PFSK-1 (cell line): ENCODE measurements at regions not wholly inside any gene's neighbourhood (a gene's known extent, or its start where the extent isn't known, plus 50 kb on each side); places are given as distances from the start of the nearest gene placed in this dataset.

ENCODE experiments used
- FOXP2 ChIP-seq: optimal IDR thresholded peaks from 2 replicates; pipeline ENCODE3; 2011; ENCODE audit warnings: borderline replicate concordance, control low read depth, inconsistent platforms; ENCODE audit not compliant: insufficient read depth; ENCODE audit errors: extremely low read length, extremely low read depth
- POLR2AphosphoS5 ChIP-seq: IDR thresholded peaks from 2 replicates; pipeline ENCODE4 v1.6.1; 2012; ENCODE audit warnings: low read depth, mild to moderate bottlenecking, control low read depth, low read length, moderate library complexity
- SIN3A ChIP-seq: IDR thresholded peaks from 2 replicates; pipeline ENCODE4 v1.6.1; 2012; ENCODE audit warnings: mild to moderate bottlenecking, low read length, moderate library complexity, borderline replicate concordance; ENCODE audit not compliant: insufficient read depth
- TAF1 ChIP-seq: IDR thresholded peaks from 2 replicates; pipeline ENCODE4 v1.6.1; 2012; ENCODE audit warnings: low read length, control low read depth, borderline replicate concordance; ENCODE audit not compliant: insufficient read depth
- TF ChIP-seq, protein P1 (sequence below), 2 experiments: IDR thresholded peaks; 2 replicates each; pipeline versions ENCODE4 v1.6.1 to v1.8.0; 2011 to 2012; ENCODE audit warnings: low read depth in 2 of 2, low read length in 2 of 2, control low read depth in 1 of 2, inconsistent platforms in 1 of 2, mild to moderate bottlenecking in 1 of 2, moderate library complexity in 1 of 2; ENCODE audit not compliant: insufficient read depth in 1 of 2

GRCh38 chr13:64867856-64868255, 2362.3 kb downstream of the PCDH9 start:
- no peak for TF ChIP-seq TAF1
- no peak for TF ChIP-seq SIN3A
- TF ChIP-seq FOXP2, result no peak
- TF ChIP-seq, protein P1, sequence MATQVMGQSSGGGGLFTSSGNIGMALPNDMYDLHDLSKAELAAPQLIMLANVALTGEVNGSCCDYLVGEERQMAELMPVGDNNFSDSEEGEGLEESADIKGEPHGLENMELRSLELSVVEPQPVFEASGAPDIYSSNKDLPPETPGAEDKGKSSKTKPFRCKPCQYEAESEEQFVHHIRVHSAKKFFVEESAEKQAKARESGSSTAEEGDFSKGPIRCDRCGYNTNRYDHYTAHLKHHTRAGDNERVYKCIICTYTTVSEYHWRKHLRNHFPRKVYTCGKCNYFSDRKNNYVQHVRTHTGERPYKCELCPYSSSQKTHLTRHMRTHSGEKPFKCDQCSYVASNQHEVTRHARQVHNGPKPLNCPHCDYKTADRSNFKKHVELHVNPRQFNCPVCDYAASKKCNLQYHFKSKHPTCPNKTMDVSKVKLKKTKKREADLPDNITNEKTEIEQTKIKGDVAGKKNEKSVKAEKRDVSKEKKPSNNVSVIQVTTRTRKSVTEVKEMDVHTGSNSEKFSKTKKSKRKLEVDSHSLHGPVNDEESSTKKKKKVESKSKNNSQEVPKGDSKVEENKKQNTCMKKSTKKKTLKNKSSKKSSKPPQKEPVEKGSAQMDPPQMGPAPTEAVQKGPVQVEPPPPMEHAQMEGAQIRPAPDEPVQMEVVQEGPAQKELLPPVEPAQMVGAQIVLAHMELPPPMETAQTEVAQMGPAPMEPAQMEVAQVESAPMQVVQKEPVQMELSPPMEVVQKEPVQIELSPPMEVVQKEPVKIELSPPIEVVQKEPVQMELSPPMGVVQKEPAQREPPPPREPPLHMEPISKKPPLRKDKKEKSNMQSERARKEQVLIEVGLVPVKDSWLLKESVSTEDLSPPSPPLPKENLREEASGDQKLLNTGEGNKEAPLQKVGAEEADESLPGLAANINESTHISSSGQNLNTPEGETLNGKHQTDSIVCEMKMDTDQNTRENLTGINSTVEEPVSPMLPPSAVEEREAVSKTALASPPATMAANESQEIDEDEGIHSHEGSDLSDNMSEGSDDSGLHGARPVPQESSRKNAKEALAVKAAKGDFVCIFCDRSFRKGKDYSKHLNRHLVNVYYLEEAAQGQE (IDR thresholded peaks at IDR 0.05; ENCODE audit: insufficient read depth in 1 of 2, low read depth in 2 of 2, low read length in 2 of 2), result no peak
- TF ChIP-seq POLR2AphosphoS5, result no peak

DNA sequence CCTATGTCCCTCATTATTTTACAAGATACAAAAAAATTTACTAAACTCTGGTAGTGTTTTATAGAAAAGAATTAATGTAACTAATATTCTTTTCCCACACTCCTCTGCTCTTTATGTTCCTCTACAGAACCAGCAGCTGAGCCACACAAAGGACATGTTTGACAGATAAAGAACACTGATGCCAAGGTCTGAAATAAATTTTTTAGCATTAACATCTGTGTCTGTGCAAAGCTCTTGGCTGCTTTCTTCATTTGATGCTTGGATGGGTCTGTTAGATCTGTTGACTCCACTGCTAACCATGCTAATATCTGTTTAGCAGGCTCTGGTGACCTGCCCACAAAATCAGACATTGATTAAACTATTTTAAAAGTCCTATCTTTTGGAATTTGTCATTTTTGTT, 2363.8 kb downstream of the PCDH9 start:
- TF ChIP-seq, protein P1 (IDR thresholded peaks at IDR 0.05; ENCODE audit: insufficient read depth in 1 of 2, low read depth in 2 of 2, low read length in 2 of 2), result no peak
- no peak for TF ChIP-seq POLR2AphosphoS5
- no peak for TF ChIP-seq SIN3A
- TF ChIP-seq FOXP2, result no peak
- no peak for TF ChIP-seq TAF1

- TF ChIP-seq TAF1 (no peak), SIN3A (no peak), FOXP2 (no peak), POLR2AphosphoS5 (no peak)
- TF ChIP-seq, protein P1 (IDR thresholded peaks at IDR 0.05; ENCODE audit: insufficient read depth in 1 of 2, low read depth in 2 of 2, low read length in 2 of 2), result no peak
Observed at GRCh38 chr13:64855506-64855905, 2374.6 kb downstream of the PCDH9 start.

GRCh38 chr13:64850017-64850416, 2380.1 kb downstream of the PCDH9 start:
- no peak for TF ChIP-seq POLR2AphosphoS5
- TF ChIP-seq SIN3A, result no peak

GRCh38 chr13:64849196-64849595, 2380.9 kb downstream of the PCDH9 start:
- TF ChIP-seq TAF1 (no peak), SIN3A (no peak), FOXP2 (no peak), POLR2AphosphoS5 (no peak)
- TF ChIP-seq, protein P1 (IDR thresholded peaks at IDR 0.05; ENCODE audit: insufficient read depth in 1 of 2, low read depth in 2 of 2, low read length in 2 of 2), result no peak

GRCh38 chr13:64847767-64848166, 2382.4 kb downstream of the PCDH9 start:
- TF ChIP-seq TAF1 (no peak), FOXP2 (no peak), POLR2AphosphoS5 (no peak), SIN3A (no peak)
- TF ChIP-seq, protein P1 (IDR thresholded peaks at IDR 0.05; ENCODE audit: insufficient read depth in 1 of 2, low read depth in 2 of 2, low read length in 2 of 2), result no peak
